NOMO-1 treated with DMSO at 0.1 percent for 48 hours (cell line): ENCODE measurements at regions not wholly inside any gene's neighbourhood (a gene's known extent, or its start where the extent isn't known, plus 50 kb on each side); places are given as distances from the start of the nearest gene placed in this dataset.

Source experiments
- DNase-seq: peaks from one replicate; lab custom pipeline; 2025; ENCODE audit not compliant: unreplicated experiment; lab: John Stamatoyannopoulos, UW

GRCh38 chr10:105473170-105473569 lies 832.1 kb downstream of the SORCS3 start:
- DNase-seq = no peak

DNA sequence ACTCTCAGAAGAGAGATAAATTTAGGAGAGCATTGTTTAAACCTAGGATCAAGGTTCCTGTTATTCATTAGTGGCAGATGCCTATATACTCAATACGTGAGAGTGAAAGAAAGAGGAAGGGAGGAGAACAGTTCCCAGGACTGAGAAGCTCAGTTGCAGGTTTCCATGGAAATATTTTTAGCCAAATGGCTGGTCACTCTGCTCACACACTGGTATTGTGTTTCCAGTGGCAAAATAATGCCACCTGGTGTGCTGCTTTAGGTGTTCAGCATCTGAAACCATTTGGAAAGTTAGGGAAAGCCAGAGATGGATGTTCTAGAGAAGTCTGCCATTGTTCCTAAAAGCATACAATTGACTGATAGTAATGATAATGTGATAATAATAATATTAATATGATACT lies 827.7 kb downstream of the SORCS3 start:
- no peak for DNase-seq

- DNase-seq = no peak
Observed at GRCh38 chr10:105466521-105466920, 825.4 kb downstream of the SORCS3 start.

DNA sequence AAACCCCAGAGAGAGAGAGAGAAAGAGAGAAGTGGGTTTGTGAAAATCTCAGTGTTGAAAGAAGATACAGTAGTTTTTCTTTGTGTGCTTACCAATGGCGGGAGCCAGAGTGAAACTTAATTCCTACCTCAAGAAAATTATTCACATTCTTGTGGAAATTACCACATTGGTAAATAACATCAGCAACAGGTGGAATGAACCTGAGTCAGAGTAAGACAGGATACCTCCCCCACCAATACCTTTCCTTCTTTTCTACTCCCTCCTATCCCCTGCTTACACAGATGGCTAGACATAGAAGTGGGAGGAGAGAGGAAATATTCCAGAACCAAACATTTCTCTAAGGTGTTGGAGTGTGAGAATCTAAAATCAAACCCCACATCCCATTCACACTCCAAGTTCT lies 793.9 kb downstream of the SORCS3 start:
- DNase-seq = no peak

DNA sequence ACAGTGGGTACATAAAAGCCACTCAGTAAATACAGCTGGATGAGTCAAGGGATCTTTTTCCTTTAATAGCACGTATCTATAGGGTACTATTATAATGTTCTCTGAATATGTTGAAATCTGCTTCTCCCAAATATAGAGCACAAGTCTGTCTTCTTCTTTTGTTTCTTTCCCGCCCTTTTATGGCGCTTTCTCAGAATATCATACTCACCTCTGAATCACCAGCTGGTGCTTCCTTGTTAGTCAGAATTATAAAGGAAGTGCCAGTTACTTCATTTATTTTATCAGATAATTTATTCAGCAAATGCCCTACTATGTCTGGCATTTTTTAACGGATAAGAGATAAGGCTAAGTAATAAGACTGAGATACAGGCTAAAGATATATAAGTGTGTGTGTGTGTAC lies 772.9 kb downstream of the SORCS3 start:
- no peak for DNase-seq

- DNase-seq = no peak
Observed at GRCh38 chr10:105409370-105409769, 768.3 kb downstream of the SORCS3 start.

DNA sequence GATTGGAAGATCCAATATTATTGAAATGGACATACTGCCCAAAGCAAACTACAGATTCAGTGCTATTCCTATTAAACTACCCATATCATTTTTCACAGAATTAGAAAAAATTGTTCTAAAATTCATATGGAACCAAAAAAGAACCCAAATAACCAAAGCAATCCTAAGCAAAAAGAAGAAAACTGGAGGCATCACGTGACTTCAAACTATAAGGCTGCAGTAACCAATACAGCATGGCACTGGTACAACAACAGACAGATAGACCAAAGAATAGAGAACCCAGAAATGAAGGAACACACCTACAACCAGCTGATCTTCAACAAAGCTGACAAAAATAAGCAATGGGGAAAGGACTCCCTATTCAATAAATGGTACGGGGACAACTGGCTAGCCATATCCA lies 765.4 kb downstream of the SORCS3 start:
- DNase-seq = no peak

GRCh38 chr10:105398202-105398601 lies 757.1 kb downstream of the SORCS3 start:
- no peak for DNase-seq

DNA sequence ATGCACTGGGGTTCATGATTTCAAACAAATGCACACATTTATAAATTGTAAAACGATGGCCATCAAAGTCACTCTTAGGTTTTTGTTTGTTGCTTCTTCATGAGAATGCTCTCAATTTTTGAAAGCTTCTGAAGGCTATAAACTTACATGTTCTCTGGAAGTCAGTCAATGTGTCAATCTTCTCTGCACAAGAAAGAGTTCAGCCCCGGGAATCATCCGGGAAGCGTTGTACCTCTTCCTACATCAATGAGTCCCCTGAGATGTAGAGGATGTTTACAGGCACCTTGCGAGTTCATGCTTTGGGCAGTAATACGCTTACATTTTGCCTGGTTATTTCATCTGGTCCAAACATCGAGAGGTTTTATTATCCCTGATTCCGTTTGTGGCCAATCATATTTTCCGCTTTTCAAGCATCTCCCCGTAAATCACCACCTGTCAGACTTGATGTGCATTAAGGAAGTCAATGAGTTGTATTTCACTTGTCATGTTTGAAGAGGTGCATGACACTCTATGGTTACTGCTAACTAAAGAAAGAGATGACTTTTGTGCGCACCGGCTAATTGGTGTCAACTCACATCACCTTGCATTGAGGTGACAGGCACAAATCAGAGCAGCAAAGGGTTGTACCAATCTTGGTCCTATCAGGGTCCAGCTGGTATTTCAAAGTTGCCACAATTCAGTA lies 750.7 kb downstream of the SORCS3 start:
- DNase-seq = no peak

GRCh38 chr10:105387971-105388370 lies 746.9 kb downstream of the SORCS3 start:
- no peak for DNase-seq

DNA sequence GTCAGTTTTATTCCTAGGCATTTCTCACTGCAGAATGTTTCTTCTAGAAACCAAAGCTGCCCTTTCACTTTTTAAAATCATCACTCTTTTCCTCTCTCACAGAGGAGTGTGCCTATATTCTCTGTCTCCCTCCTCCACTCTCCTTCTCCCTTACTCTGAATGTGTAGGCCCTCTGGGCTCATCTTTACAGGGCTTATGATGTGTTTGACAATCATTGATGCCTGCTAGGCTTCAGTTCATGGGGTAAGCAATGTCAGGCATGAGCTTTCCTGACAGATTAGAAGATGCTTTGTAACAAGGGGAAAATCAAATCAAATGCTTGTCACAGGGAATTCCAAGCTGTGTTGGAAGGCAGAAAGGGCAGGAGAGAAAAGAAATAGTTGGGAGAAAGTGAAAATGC lies 742.9 kb downstream of the SORCS3 start:
- no peak for DNase-seq

GRCh38 chr10:105370692-105371091 lies 729.6 kb downstream of the SORCS3 start:
- DNase-seq = no peak

- DNase-seq = no peak
Observed at GRCh38 chr10:105359708-105360107, 718.6 kb downstream of the SORCS3 start.

DNA sequence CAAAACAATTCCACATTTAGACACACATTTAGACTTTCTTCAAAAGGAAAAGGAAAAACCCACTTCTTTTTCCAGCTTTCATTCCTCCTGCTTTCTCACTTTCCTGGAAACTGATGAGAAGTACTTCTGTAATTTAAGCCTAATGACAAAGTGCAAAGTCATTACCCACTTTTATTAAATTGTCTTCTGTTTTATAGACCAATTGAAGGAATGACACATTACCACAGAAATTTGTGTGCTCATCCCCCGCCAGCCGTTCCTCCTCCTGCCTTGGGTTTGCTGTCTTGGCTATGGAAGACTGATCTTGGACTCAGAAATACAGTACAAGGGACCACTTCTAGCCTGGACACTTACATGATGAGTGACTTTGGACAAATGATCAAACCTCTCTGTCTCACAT lies 717.8 kb downstream of the SORCS3 start:
- DNase-seq = no peak

DNA sequence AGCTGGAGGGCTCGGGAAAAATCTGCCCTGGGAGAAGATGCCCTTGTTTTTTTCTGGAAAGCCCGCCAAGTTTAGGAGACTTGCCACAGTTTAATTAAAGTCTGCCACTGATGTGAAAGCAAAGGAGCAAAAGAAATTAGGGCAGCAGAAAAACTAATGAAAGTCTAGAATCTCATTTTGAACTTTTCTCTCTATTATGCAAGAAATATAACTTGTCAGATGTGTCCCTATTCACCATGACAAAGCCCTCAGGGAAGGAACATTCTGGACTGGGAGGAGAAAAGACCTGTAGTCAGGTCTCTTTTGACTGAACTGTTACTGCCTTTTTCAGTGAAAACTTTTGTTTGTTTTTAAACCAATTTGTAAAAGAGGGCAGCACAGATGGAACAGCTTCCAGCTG lies 715.5 kb downstream of the SORCS3 start:
- no peak for DNase-seq

GRCh38 chr10:105354010-105354409 lies 712.9 kb downstream of the SORCS3 start:
- no peak for DNase-seq

- DNase-seq = no peak
Observed at GRCh38 chr10:105352827-105353226, 711.7 kb downstream of the SORCS3 start.

DNA sequence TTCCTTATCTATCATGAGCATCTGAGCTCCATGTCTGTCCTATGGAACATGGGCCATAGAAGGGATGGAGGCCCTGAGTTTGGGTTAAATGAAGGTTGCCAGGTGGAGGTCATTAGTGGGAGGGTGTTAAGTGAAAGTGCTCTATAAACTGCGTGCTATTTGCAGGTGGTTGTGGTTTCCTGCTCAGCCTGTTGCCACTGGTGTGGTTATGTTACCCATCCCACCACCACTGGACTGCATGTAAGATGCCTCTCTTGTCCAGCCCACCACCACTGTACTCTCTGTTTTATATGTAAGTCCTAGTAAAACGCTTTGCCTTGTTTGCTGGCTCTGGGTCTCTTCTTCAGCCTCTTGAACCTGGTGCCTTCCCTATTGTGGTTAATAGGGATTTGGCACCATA lies 711.2 kb downstream of the SORCS3 start:
- DNase-seq = no peak

DNA sequence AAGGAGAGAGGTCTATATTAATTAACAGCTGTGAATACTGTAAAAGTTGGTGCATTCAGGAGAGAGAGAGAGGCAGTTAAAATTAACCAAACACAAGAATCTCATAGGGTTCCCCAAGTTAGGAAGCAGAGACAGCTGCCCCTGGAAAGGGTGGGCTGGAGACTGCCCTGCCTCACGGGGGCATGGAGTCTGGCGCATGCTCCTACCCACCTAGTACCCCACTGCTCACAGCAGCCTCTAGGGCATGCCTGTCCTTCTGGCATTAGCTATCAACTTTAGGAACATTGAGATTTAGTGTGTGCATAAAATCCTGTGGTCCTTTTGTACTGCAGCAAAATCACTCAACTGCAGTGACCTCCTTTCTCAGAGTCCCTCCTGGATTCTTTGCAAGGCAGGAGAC lies 710.1 kb downstream of the SORCS3 start:
- DNase-seq = no peak

DNA sequence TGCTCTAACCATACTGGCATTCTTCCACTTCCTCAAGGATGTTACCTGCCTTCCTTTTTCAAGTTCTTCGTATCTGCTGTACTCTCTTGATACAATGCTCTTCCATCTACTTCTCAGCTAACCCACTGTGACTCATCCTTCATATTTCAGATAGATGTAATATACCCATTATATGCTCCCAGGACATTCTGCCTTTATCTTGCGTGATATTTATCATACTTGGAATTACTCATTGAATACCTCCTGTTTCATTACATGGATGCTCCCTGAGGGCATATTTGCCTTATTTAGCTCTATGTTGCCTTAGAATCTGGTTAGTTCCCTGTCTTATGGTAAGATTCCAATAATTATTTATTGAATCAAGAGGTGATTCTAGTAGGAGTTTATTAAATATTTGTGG lies 706.4 kb downstream of the SORCS3 start:
- DNase-seq = no peak

DNA sequence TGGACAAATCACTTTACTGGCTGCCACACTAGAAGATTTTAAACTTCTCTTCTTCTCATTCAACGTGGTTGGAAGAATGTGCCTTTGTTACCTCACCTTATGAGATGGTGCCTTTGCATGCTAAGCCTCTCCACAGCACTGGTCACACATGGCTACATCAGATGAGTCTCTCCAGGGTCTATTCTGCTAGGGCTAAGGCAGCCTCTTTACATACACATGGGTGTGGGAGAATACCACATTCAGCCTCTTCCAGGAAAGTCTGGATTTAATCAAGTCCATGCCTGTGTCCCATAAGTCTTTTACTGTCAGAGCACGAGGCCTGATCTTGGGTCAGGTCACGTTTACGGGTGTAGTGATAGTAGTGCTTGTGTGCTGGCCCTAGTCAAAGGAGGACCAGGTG lies 701.5 kb downstream of the SORCS3 start:
- DNase-seq = no peak

- no peak for DNase-seq
Observed at GRCh38 chr10:105339669-105340068, 698.6 kb downstream of the SORCS3 start.

DNA sequence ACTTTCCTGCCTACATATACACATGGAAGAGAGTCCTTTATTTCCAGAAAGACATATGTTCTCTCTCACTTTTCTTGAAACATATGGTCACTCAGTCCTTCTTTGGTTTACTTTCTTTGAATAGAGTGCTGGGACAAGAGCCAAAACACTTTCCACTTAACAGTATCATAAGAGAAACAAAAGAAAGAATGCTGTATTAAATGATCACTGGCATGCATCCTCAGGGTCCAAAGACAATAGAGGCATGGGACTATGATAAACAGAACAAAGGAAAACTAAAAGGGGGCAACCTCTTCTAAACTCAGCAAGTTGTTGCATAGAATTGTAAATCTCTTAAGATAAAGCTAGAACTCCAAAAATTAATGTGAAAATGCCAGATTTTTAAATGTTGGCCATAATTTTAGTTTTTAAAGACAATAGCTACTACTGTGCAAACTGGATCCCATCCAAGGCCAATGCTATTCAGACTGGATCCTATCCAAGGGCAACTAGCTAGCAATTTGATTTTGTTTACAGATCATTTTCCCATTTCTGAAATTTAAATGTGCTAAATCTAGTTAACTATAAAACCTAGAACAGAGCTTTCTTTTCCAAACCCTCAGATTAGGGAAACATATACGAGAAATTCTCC lies 687.5 kb downstream of the SORCS3 start:
- DNase-seq = no peak
